ENCODE measurements at regions not wholly inside any gene's neighbourhood (a gene's known extent, or its start where the extent isn't known, plus 50 kb on each side); places are given as distances from the start of the nearest gene placed in this dataset.
A peak's percentile ranks its signal among the peaks of the same experiment; 100 is the strongest.

GRCh38 chr18:54769526-54770464 is 58.5 kb upstream of the RAB27B start:
- DNase-seq (ENCODE audit: low read depth in 3 of 3) = no peak

- no peak for DNase-seq (ENCODE audit: low read depth in 3 of 3)
These were observed 56.2 kb upstream of the RAB27B start for GRCh38 chr18:54772056-54772455.

GRCh38 chr18:54774423-54774822 is 53.9 kb upstream of the RAB27B start:
- no peak for DNase-seq (ENCODE audit: low read depth in 3 of 3)

GRCh38 chr18:54774981-54775665 is 53.2 kb upstream of the RAB27B start:
- DNase-seq (ENCODE audit: low read depth in 3 of 3) = no peak

GRCh38 chr18:54775686-54776085 is 52.6 kb upstream of the RAB27B start:
- DNase-seq (ENCODE audit: low read depth in 3 of 3) = no peak

GRCh38 chr18:54776282-54776977 is 51.8 kb upstream of the RAB27B start:
- DNase-seq (ENCODE audit: low read depth in 3 of 3) = peak in 1 of 3 experiments; percentile 24

- no peak for DNase-seq (ENCODE audit: low read depth in 3 of 3)
These were observed 51.0 kb upstream of the RAB27B start for GRCh38 chr18:54777118-54777791.

- no peak for DNase-seq (ENCODE audit: low read depth in 3 of 3)
These were observed 50.3 kb upstream of the RAB27B start for GRCh38 chr18:54777989-54778388.

Data from stimulated activated CD4-positive, alpha-beta T cell treated with anti-CD3 and anti-CD28 coated beads, TNF-alpha, amount 100 ng/mL, for 24 hours (primary cell).